Renal cortical epithelial cell (primary cell): ENCODE measurements at regions not wholly inside any gene's neighbourhood (a gene's known extent, or its start where the extent isn't known, plus 50 kb on each side); places are given as distances from the start of the nearest gene placed in this dataset.

Experiments used
- DNase-seq: peaks from one replicate; pipeline ENCODE4 v3.0.0-alpha.2; 2011; ENCODE audit warnings: low read depth

- DNase-seq: no peak
Observed at GRCh38 chr3:81967393-81967792, 205.9 kb upstream of the GBE1 start.

DNA sequence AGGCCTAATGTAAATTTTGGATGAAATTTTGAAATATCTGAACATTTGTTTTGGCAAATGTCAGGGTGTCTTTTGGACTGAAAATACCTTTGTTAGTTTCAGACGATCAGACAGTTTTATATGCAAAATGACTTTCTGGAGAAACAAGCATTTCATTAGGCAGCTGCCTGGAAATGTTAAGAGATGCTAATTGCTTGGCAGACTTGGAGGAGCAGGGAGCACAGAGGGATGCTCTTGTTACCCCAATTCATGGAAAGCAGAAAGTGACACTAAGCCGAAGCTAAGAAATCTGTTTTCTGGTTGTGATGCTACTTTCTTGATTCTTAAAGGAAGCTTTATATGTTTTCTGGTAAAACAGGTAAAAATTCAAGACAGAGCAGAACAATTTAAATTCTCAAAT, 204.3 kb upstream of the GBE1 start:
- DNase-seq: no peak

- peak; percentile 30 for DNase-seq
Observed at GRCh38 chr3:81962396-81962795, 201.0 kb upstream of the GBE1 start.

DNA sequence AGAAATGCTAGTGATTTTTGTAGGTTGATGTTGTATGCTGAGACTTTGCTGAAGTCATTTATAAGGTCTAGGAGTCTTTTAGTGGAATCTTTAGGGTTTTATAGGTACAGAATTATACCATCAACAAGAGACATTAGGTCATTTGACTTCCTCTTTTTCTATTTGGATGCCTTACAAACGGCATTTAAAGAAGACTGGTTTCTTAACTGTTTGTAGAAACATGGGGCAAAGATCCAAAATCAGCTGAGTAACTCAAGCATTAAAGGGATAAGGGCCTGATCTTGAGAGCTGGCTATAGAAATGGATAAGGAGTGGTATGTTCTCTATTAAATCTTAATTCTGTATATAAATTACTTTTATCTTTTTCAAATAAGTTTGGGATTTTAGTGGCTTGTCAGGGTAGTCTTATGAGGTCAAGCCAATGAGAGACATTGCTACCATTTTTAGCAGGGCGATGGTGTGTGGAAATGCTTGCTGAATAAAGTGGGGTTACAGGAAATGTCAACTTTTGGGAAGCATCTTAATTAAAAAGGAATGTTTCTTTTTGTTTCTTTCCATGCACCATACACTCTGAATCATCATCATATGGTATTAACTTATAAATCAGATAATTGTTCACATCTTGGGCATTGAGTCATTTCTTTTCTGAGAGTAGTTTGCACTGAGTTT, 197.7 kb upstream of the GBE1 start:
- no peak for DNase-seq

GRCh38 chr3:81955878-81956277, 194.4 kb upstream of the GBE1 start:
- DNase-seq: no peak

GRCh38 chr3:81953111-81953510, 191.7 kb upstream of the GBE1 start:
- no peak for DNase-seq

- DNase-seq: no peak
Observed at GRCh38 chr3:81952141-81952540, 190.7 kb upstream of the GBE1 start.

DNA sequence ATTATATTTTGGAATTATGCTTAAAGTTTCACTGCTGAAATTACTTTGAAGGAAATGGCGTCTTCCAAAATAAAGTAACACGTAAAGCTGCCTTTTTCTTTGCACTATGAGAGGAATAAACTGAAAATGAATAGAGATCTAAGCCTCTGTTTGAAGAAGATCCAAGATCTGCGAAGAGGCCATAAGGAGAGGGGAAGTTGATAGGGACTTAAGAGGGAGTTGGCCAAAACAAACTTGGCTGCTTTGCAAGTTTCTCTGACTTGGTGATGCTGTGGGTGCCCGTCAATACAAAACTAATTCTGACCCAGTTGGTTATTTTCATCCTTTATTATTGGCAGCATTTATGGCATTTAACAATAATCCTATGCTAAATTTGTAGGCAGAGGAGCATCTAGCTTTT, 190.2 kb upstream of the GBE1 start:
- DNase-seq: no peak

GRCh38 chr3:81951106-81951505, 189.7 kb upstream of the GBE1 start:
- DNase-seq: no peak

DNA sequence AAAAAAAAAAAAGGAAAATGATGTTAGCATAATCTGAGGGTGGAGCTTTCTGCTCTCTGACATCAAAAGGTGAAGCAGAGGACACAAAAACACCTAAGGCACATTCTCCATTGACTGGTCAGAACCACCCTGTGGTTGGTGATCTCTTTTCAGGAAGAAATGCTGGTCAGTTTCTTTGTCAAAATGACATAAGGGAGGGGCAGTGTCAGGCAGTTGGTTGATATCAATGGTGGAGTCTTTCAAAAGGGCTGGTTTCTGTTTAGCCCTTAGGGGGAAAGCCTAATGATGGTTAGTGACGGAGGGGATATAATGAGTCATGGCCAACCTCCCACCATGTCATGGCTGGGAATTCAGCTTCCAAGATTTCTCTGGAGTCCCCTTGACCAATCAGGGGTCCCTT, 185.9 kb upstream of the GBE1 start:
- no peak for DNase-seq

DNA sequence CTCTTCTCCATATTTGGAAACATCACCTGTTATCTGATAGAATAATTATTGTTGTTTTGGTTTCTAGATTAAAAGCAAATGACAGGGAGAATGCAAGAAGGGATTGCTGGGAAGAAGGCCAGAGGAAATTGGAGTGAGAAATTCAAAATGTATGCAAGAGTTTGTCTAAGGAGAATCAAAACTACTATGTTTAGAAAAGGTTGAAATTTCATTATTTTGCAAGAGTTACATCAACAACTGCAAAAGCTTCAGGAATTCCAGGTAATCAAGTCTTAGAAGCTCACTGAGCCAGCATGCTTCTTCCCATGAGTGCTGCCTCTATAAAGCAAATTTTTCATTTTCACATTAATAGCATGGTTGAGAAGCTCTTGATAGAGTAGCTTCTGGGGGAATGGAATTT, 177.2 kb upstream of the GBE1 start:
- DNase-seq: no peak

- DNase-seq: no peak
Observed at GRCh38 chr3:81936817-81937216, 175.4 kb upstream of the GBE1 start.

- DNase-seq: no peak
Observed at GRCh38 chr3:81932681-81933080, 171.2 kb upstream of the GBE1 start.

DNA sequence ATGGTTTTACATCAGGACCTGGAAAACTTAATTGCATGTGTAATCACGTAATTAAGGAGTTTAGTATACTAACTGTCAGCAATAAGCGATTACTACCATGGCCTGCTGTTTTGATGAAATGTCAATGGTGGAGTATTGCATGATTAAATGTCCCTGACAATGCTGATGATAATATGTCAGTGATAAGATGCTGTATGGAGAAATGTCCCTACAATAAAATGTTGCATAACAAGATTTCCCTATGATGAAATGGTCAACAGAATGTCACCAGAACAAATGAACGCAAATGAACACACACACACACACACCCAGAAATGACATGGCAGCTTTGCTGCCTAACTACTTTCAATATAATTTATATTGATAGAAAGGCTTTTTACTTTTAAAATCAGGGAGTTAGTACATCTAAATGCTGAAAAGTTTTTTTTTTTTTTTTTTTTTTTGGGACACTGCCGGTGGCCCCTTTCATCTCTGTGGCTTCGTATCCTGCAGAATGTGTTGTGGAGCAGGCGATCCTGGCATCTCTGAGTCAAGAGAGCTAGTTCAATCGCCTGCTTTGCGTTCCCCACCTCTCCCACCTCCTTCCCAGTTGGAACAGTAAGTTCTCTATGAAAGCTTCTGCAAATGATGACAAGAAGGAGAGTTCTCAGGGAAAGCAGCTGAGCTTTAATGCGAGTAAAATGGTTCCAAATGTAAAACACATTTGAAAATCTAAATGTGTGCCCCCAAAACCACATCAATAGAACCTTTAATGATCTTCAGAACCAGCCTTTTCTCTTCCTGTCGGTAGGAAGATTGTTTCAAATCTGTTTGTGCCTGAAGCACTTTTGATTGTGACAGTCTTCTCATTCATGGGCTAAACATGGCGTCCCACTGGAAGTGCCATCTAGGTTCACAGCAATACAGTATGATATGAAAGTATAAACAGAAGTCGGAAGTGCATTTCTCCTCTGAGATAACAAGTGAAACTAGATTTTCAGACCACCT, 170.1 kb upstream of the GBE1 start:
- no peak for DNase-seq

DNA sequence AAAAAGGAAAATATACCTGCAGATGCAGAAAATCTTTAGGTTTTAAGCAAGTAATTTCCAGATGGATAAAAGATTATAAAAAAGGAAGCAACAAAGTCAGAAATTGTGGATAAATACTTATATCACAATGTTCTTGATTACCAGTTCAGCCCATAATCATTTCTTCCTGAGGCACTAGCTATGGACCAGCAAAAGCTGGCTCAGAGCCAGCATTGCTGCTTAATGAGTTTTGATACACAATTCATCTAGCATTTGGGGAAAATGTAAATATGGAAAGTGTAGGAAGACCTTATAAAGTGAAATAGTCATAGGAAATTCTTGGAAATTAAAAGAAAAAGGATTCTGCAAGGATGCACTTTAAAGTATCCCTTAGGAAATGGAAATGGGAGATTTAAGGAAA, 168.3 kb upstream of the GBE1 start:
- no peak for DNase-seq

GRCh38 chr3:81927811-81928210, 166.4 kb upstream of the GBE1 start:
- DNase-seq: no peak

DNA sequence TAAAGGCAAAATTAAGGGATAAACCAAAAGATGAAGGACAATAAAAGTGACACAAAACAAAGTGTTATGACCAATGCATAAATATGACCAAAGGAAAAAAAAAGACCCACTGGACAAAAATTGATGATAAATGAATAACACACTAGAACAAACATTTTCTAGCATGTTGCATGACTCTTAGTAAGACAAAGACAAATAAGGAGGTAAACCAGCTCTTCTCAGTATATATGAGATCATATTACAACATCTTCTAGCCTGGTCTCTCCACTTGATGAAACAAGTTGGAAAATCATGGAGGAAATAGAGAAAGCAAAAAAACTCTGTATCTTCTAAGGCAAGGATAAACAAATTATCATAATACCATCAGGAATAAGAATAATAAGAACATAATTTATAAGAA, 163.9 kb upstream of the GBE1 start:
- no peak for DNase-seq

GRCh38 chr3:81923038-81923437, 161.6 kb upstream of the GBE1 start:
- DNase-seq: no peak

DNA sequence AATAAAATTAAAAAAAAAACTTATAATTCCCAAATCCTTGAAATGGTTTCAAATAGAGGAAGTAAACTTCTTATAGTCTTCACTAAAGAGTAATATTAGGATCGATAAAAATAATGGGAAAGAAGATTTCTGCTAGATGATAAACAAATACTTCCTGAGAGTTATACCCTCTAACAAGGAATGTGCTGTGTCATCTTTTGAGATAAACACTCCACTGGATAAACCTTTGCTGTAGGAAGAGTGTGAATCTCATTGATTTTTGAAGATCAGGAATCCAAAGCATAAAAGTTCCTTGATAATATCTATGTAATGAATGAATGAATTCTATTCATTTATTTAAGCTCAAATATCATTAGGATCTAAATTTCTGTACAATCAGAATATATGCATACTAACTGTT, 161.0 kb upstream of the GBE1 start:
- DNase-seq: no peak

DNA sequence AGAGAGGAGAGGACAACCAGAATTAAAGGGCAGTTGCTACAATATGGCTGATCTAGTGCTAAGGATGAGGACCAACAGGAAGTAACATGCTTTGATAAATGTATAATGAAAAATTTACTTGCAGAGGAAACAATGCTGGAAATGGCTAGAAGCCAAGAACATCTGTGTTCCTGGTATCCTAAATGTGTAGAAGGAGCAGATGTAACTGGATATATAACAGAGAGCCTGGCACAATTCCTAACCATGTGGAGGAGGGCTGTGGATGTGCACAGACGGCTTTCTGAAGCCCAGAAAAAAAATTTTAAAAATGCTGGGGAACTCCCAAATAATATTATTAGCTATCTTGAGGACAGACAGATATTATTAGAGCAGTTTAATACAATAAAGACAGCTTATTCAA, 159.4 kb upstream of the GBE1 start:
- DNase-seq: no peak

GRCh38 chr3:81916890-81917289, 155.4 kb upstream of the GBE1 start:
- DNase-seq: no peak

DNA sequence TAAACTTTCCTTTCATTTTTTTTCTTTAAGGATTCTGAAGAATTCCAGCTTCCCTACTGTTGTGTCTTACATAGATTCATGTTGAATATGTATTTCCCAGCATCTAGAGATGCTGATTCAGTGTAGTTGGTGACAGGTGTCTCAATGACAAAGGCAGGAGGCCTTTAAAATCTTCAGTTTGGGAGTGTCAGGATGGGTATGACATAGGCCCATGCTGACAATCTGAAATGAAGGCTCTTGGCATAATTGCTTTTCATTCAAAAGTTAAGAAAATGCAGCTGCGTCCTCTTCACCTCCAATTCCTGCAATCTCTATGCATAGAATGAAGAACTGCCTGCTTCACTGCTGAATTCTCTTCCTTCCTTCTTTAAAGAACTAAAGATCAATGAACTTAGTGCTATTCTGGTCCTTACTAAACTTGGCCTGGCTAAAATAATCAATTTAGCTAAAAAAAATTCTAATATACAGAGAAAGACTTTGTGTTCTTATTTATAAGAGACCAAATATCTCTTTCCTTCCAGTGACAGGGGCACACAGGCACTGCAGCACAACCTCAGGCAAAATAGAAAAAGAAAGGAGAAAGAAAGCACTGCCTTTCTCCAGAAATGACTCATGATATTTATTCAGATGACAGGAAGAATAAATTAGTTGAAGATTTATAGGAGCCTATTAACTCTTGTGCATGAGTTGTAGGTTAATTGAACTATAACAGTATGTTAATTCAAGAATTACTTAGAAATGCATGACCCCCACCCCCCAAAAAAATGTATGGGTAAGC, 152.6 kb upstream of the GBE1 start:
- peak; percentile 24 for DNase-seq

DNA sequence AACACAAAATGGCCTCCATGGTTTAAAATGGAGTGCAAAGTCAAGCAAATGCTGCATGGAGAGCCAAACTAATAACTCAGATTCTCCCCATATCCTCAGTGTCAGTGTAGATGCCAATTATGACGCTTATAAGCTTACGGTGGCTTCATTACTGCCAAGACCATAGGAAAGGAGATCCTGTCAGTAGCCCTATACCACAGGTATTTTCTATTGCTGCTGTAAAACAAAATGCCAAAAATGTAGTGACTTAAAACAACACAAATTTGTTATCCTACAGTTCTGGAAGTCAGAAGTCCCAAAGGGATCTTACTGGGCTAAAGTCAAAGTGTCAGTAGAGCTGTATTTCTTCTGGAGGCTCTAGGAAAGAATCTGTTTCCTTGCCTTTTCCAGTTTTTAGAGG, 149.8 kb upstream of the GBE1 start:
- DNase-seq: no peak
